ENCODE measurements at regions not wholly inside any gene's neighbourhood (a gene's known extent, or its start where the extent isn't known, plus 50 kb on each side); places are given as distances from the start of the nearest gene placed in this dataset.
"Not testable (repeated sequence)": the region's sequence is repeated elsewhere in the genome, so short reads cannot be mapped to it uniquely, and the experiment has no call there.

GRCh38 chr6:134632982-134633940 is 315.3 kb upstream of the SGK1 start:
- DNase-seq, result peak; percentile 10

- DNase-seq, result no peak
These were observed 314.1 kb upstream of the SGK1 start for GRCh38 chr6:134632024-134632423.

GRCh38 chr6:134631398-134631924 is 313.5 kb upstream of the SGK1 start:
- DNase-seq, result no peak

- DNase-seq, result no peak
These were observed 312.7 kb upstream of the SGK1 start for GRCh38 chr6:134630508-134631121.

GRCh38 chr6:134628154-134628553 is 310.2 kb upstream of the SGK1 start:
- no peak for DNase-seq

- DNase-seq, result no peak
These were observed 309.8 kb upstream of the SGK1 start for GRCh38 chr6:134627707-134628106.

GRCh38 chr6:134626589-134626988 is 308.7 kb upstream of the SGK1 start:
- no peak for DNase-seq

GRCh38 chr6:134626086-134626485 is 308.2 kb upstream of the SGK1 start:
- DNase-seq, result no peak

- DNase-seq, result no peak
These were observed 306.9 kb upstream of the SGK1 start for GRCh38 chr6:134624781-134625180.

- DNase-seq, result no peak
These were observed 305.5 kb upstream of the SGK1 start for GRCh38 chr6:134623401-134623800.

- DNase-seq, result no peak
These were observed 304.7 kb upstream of the SGK1 start for GRCh38 chr6:134622382-134623173.

- DNase-seq, result no peak
These were observed 303.9 kb upstream of the SGK1 start for GRCh38 chr6:134621858-134622257.

- no peak for DNase-seq
These were observed 301.9 kb upstream of the SGK1 start for GRCh38 chr6:134619789-134620188.

- no peak for DNase-seq
These were observed 301.2 kb upstream of the SGK1 start for GRCh38 chr6:134619077-134619476.

- no peak for DNase-seq
These were observed 296.9 kb upstream of the SGK1 start for GRCh38 chr6:134614606-134615485.

GRCh38 chr6:134612128-134612527 is 294.2 kb upstream of the SGK1 start:
- not testable (repeated sequence) for DNase-seq

GRCh38 chr6:134610411-134610810 is 292.5 kb upstream of the SGK1 start:
- no peak for DNase-seq

GRCh38 chr6:134609716-134610261 is 291.9 kb upstream of the SGK1 start:
- no peak for DNase-seq

GRCh38 chr6:134607411-134607810 is 289.5 kb upstream of the SGK1 start:
- no peak for DNase-seq

GRCh38 chr6:134605034-134605433 is 287.1 kb upstream of the SGK1 start:
- no peak for DNase-seq

- DNase-seq, result no peak
These were observed 286.2 kb upstream of the SGK1 start for GRCh38 chr6:134604014-134604676.

Data from activated gamma-delta T cell (primary cell).